Esophagus squamous epithelium (tissue), 5 donors: ENCODE measurements at regions not wholly inside any gene's neighbourhood (a gene's known extent, or its start where the extent isn't known, plus 50 kb on each side); places are given as distances from the start of the nearest gene placed in this dataset.

Source experiments
- DNase-seq: peaks from one replicate; lab custom pipeline; 2025; lab: John Stamatoyannopoulos, UW
- H3K27ac ChIP-seq, 4 donors: fragments of 200-600 bp; sonication (generic); one replicate each; pipeline ENCODE4 v1.5.1; 2016 to 2019; ENCODE audit warnings: mild to moderate bottlenecking in 1 of 4
- H3K27me3 ChIP-seq, 4 donors: fragments of 200-600 bp; sonication (generic); 1 replicate in 3 of 4; 2 replicates in 1 of 4; pipeline versions ENCODE4 v1.5.1 to v1.6.0; 2017 to 2021; ENCODE audit warnings: antibody characterized with exemption in 1 of 4
- H3K36me3 ChIP-seq, 3 donors: fragments of 200-600 bp; sonication (generic); one replicate each; pipeline ENCODE4 v1.5.1; 2016 to 2019
- H3K4me1 ChIP-seq, 3 donors: fragments of 200-600 bp; sonication (generic); one replicate each; pipeline ENCODE4 v1.5.1; 2017 to 2019
- H3K4me3 ChIP-seq, 4 donors: fragments of 200-600 bp; sonication (generic); 1 replicate in 3 of 4; 2 replicates in 1 of 4; pipeline ENCODE4 v1.5.1; 2016 to 2019; ENCODE audit warnings: mild to moderate bottlenecking in 2 of 4, moderate library complexity in 1 of 4
- H3K9me3 ChIP-seq, 3 donors: fragments of 200-600 bp; sonication (generic); one replicate each; pipeline ENCODE4 v1.5.1; 2016 to 2019
- POLR2A ChIP-seq, 4 donors: fragments of 450-650 bp; IDR thresholded peaks; one replicate each; pipeline ENCODE4 v1.6.1; 2017; ENCODE audit warnings: antibody characterized with exemption in 4 of 4, mild to moderate bottlenecking in 4 of 4, moderate library complexity in 3 of 4
- WGBS, 2 donors: methylation state at CpG; one replicate each; pipeline ENCODE4 v1.1.5; 2018; 5-methylcytosine and 5-hydroxymethylcytosine counted together
- intact Hi-C: fragments of 100-400 bp; cut with DNase I; formaldehyde crosslinking; loops from one replicate; pipeline ENCODE4 v1.15.0; 2022
- TF ChIP-seq, protein P1 (sequence below), 6 experiments: fragments of 450-650 bp in 4 of 6; fragments of 200-600 bp in 2 of 6; sonication (generic) in 2 of 6; IDR thresholded peaks; one replicate each; pipeline ENCODE4 v1.5.1; 2016 to 2019; ENCODE audit warnings: antibody characterized with exemption in 6 of 6, mild to moderate bottlenecking in 4 of 6, moderate library complexity in 4 of 6
- donor health status: DM: yes; HTN: yes; CAD: no.

DNA sequence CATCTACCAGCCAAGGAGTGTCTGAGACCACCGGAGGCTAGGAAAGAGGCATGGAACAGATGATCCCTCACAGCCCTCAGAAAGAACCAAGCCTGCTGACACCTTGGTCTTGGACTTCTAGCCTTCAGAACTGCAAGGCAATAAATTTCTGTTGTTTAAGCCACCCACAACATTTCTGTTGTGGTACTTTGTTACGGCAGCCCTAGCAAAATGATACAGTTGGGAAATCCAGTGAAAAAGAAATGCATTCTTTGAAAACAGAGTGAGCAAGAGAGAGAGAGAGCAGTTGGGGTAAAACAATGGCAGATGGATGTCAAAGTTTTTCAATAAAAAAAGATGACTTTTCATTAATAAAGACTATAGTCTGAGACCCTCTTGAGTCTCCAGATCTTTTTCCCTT is 219.4 kb downstream of the NFKBIZ start:
- WGBS, 2 donors, result 87 to 91% methylated on average over 2 of the region's 2 CpGs
- Histone ChIP-seq H3K27me3 (no peaks in the 10 kb centered on the region), H3K4me3 (no peak overlapping the region), H3K27ac (no peak overlapping the region), H3K4me1 (no peaks in the 10 kb centered on the region), H3K36me3 (no peaks in the 10 kb centered on the region), H3K9me3 (no peaks in the 10 kb centered on the region)
- no peak for DNase-seq
- TF ChIP-seq, protein P1, sequence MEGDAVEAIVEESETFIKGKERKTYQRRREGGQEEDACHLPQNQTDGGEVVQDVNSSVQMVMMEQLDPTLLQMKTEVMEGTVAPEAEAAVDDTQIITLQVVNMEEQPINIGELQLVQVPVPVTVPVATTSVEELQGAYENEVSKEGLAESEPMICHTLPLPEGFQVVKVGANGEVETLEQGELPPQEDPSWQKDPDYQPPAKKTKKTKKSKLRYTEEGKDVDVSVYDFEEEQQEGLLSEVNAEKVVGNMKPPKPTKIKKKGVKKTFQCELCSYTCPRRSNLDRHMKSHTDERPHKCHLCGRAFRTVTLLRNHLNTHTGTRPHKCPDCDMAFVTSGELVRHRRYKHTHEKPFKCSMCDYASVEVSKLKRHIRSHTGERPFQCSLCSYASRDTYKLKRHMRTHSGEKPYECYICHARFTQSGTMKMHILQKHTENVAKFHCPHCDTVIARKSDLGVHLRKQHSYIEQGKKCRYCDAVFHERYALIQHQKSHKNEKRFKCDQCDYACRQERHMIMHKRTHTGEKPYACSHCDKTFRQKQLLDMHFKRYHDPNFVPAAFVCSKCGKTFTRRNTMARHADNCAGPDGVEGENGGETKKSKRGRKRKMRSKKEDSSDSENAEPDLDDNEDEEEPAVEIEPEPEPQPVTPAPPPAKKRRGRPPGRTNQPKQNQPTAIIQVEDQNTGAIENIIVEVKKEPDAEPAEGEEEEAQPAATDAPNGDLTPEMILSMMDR (IDR thresholded peaks at IDR 0.05), result no peak
- no peak for TF ChIP-seq POLR2A (IDR thresholded peaks at IDR 0.05)
- intact Hi-C loops, result no loop called here

DNA sequence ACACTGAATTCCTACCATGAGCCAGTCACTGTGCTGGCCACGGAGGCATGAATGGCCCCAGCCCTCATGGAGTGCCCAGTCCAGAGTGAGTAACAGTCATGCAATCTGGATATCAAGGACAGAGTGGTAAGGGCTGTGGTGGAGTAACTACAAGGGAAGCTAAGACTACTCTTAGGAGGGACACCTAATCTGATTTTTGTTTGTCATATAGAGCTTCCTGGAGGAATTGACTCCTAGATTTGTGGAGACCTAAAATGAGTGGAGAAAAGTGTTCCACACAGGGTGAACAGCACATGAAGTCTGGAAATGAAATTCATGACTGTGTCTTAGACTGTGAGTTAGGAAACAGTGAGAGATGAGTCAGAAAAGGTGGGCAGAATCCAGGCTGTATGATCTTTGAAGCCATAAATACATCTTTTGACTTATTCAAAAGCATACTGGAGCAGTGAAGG is 219.9 kb downstream of the NFKBIZ start:
- H3K27me3 ChIP-seq, result no peaks in the 10 kb centered on the region
- WGBS, 2 donors, result 50 to 63% methylated on average over 1 of the region's 1 CpG
- no peaks in the 10 kb centered on the region for H3K4me1 ChIP-seq
- H3K9me3 ChIP-seq, result no peaks in the 10 kb centered on the region
- intact Hi-C loops, result no loop called here
- H3K36me3 ChIP-seq, result no peaks in the 10 kb centered on the region
- DNase-seq, result no peak
- no peak overlapping the region for H3K4me3 ChIP-seq
- H3K27ac ChIP-seq, result no peak overlapping the region
- TF ChIP-seq, protein P1 (IDR thresholded peaks at IDR 0.05), result no peak
- TF ChIP-seq POLR2A (IDR thresholded peaks at IDR 0.05), result no peak

DNA sequence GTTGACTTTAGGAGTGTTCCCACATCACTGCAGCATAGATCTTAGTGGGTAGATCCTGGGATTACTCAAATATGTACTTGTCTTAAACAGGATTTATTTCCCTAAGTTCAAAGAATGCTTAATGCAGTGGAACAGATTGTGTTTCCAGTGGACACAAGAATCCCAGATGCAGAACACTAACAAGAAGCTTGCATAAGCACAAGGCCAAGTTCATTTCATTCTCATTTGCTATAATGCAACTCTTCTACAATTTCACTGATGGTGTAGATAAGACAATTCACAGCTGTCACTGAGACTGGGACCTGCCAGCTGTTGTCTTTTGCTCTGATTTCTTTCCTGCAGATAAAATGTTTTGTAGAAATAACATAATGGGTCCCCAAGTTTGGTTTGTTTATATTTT is 225.6 kb downstream of the NFKBIZ start:
- TF ChIP-seq, protein P1 (IDR thresholded peaks at IDR 0.05), result no peak
- TF ChIP-seq POLR2A (IDR thresholded peaks at IDR 0.05), result no peak
- H3K27ac ChIP-seq, result no peak overlapping the region
- intact Hi-C loops, result no loop called here
- DNase-seq, result no peak
- no peaks in the 10 kb centered on the region for H3K27me3 ChIP-seq
- H3K4me1 ChIP-seq, result peaks cover 0 to 6% (median 5%) of the 10 kb centered on the region in 3 donors
- no peaks in the 10 kb centered on the region for H3K9me3 ChIP-seq
- H3K36me3 ChIP-seq, result no peaks in the 10 kb centered on the region
- no peak overlapping the region for H3K4me3 ChIP-seq

DNA sequence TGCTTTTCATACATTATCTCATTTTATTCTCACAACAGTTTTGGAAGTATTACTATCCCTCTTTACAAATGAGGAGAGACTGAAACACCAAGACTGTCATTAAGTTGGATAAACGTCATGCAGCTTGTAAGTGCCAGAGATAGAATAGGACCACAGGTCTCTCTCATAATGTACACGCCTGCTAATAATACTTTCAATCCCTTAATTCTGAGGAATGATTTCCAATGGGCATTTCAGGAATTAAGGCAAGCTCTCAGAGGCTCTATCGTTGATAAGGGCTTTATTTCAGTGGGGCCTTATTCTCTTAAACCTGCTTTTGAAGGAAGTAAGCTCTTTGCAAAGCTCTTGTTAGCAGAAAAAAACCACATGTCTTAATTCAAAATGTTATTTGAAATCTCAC is 229.1 kb downstream of the NFKBIZ start:
- Histone ChIP-seq H3K27ac (no peak overlapping the region), H3K4me3 (no peak overlapping the region), H3K36me3 (no peaks in the 10 kb centered on the region), H3K9me3 (no peaks in the 10 kb centered on the region), H3K4me1 (peaks cover 0 to 6% (median 5%) of the 10 kb centered on the region in 3 donors), H3K27me3 (no peaks in the 10 kb centered on the region)
- intact Hi-C loops, result no loop called here
- TF ChIP-seq POLR2A (IDR thresholded peaks at IDR 0.05), result no peak
- TF ChIP-seq, protein P1 (IDR thresholded peaks at IDR 0.05), result no peak
- 83 to 87% methylated on average over 3 of the region's 3 CpGs for WGBS, 2 donors
- DNase-seq, result no peak

DNA sequence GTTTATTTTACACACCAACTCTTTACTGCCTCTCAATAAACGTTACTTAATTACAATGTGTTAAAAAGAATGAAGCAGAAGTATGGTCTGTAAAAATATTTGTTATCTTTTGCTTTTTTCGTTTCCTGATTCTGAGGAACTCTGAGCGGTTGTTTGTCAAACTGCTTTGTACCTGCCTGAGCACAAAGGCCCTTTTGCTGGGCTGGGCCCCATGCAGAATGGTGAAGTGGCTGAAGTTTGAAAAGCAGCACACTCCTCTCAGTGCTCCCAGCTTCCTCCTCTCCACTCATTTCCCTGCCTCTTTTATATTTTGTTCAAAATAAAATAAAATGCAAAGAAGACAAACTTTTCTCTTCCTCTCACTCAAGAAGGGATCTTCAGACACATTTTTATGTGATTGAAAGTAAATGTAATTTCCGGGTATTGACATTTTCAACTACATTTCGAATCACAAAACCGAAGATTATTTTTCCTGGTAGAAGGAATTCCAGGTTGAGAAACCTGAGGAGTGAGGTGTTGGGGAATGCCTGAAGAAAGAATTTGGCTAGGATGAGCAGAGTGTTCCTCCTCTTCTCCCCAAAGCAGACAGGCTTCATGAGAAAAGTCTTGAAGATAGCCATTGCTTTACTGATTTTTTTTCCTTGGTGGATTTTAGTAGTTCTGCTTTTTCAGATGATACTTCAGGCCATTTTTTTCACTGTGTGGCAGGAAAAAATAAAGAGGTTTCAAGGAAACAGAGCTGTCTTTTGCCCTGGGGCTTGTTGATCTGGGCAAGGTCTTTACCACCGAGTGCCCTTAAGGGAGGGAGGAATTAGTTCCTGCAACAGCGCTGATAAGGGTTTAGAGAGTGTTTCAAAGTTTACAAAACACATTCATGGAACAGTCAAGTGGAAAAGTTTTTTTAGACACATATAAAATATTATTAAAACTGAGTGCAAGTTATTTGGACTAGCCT is 229.8 kb downstream of the NFKBIZ start:
- intact Hi-C loops, result no loop called here
- TF ChIP-seq POLR2A (IDR thresholded peaks at IDR 0.05), result no peak
- TF ChIP-seq, protein P1 (IDR thresholded peaks at IDR 0.05), result no peak
- DNase-seq, result no peak
- no peak overlapping the region for H3K4me3 ChIP-seq
- no peak overlapping the region for H3K27ac ChIP-seq
- H3K4me1 ChIP-seq, result peaks cover 0 to 6% (median 5%) of the 10 kb centered on the region in 3 donors
- H3K36me3 ChIP-seq, result no peaks in the 10 kb centered on the region
- no peaks in the 10 kb centered on the region for H3K9me3 ChIP-seq
- H3K27me3 ChIP-seq, result no peaks in the 10 kb centered on the region
- WGBS, 2 donors, result 57 to 61% methylated on average over 8 of the region's 8 CpGs
